HepG2 (cell line): ENCODE measurements at regions not wholly inside any gene's neighbourhood (a gene's known extent, or its start where the extent isn't known, plus 50 kb on each side); places are given as distances from the start of the nearest gene placed in this dataset.
"Not testable (repeated sequence)": the region's sequence is repeated elsewhere in the genome, so short reads cannot be mapped to it uniquely, and the experiment has no call there.

Experiments used
- ATAC-seq: fragments of 200-7000 bp; cut with Tn5 transposase; 3 replicates; pipeline ENCODE4 v1.9.1; 2020; ENCODE audit warnings: mild to moderate bottlenecking, moderate library complexity
- BruUV-seq: library from RNA; stranded (reverse); fragments of 400-500 nt; replicated peaks from 2 replicates; lab custom pipeline; 2021; lab: Mats Ljungman, UMichigan
- CTCF ChIA-PET: fragments of 300-600 bp; formaldehyde crosslinking; extraction: SDS; loops from one replicate; lab custom pipeline; 2021; ENCODE audit warnings: low total read pairs, inconsistent platforms, low intra/inter-chr PET ratio; lab: Yijun Ruan, JAX
- POLR2A ChIA-PET: fragments of 350-600 bp; sonication (Branson Sonifier 250); formaldehyde crosslinking; loops from one replicate; lab custom pipeline; 2020; ENCODE audit warnings: antibody characterized with exemption, inconsistent platforms; lab: Yijun Ruan, JAX
- DNase-seq: peaks from one replicate; pipeline ENCODE4 v3.0.0-alpha.2; 2015; ENCODE audit warnings: low spot score
- FAIRE-seq: peaks from 3 replicates; lab custom pipeline; 2011; peaks lifted over from hg19 to GRCh38; lab: Jason Lieb, UNC
- H2AFZ ChIP-seq: one replicate; pipeline ENCODE4 v1.6.1; 2011; ENCODE audit warnings: low read length, inconsistent platforms
- H3K27ac ChIP-seq: fragments of 300-600 bp; 3 replicates; pipeline ENCODE4 v1.8.0; 2011; ENCODE audit warnings: mixed run types, mild to moderate bottlenecking, mixed read lengths, low read length, inconsistent platforms; ENCODE audit not compliant: insufficient read depth; ENCODE audit errors: extremely low read length
- H3K27me3 ChIP-seq, 2 experiments: fragments of 200-600 bp in 1 of 2; 2 replicates in 1 of 2; 3 replicates in 1 of 2; pipeline versions ENCODE4 v1.6.0 to v1.8.0; 2011; ENCODE audit warnings: low read length in 2 of 2, mild to moderate bottlenecking in 2 of 2, moderate library complexity in 2 of 2, inconsistent platforms in 1 of 2; ENCODE audit not compliant: insufficient read depth in 2 of 2, control insufficient read depth in 1 of 2
- H3K36me3 ChIP-seq, 2 experiments: fragments of 200-600 bp in 1 of 2; replicated peaks in 1 of 2; 2 replicates in 1 of 2; 3 replicates in 1 of 2; pipeline versions ENCODE4 v1.5.1 to v1.8.0; 2011; ENCODE audit warnings: low read length in 2 of 2, inconsistent platforms in 1 of 2; ENCODE audit not compliant: insufficient read depth in 2 of 2, control insufficient read depth in 1 of 2
- H3K4me1 ChIP-seq: 2 replicates; pipeline ENCODE4 v1.5.1; 2012; ENCODE audit warnings: low read length, inconsistent platforms; ENCODE audit not compliant: insufficient read depth
- H3K4me2 ChIP-seq: 2 replicates; pipeline ENCODE4 v1.6.0; 2011; ENCODE audit warnings: low read depth, low read length, inconsistent platforms
- H3K4me3 ChIP-seq, 3 experiments: fragments of 200-600 bp in 1 of 3; sonication (generic), shearing (Covaris generic) in 1 of 3; replicated peaks in 1 of 3; 2 replicates each; pipeline ENCODE4 v1.5.1; 2011 to 2016; ENCODE audit warnings: low read length in 3 of 3, inconsistent platforms in 2 of 3, low read depth in 2 of 3, mild to moderate bottlenecking in 2 of 3, control low read depth in 1 of 3, mixed read lengths in 1 of 3; ENCODE audit not compliant: insufficient read depth in 1 of 3
- H3K79me2 ChIP-seq: one replicate; pipeline ENCODE4 v1.6.1; 2011; ENCODE audit warnings: low read length, inconsistent platforms; ENCODE audit not compliant: insufficient read depth
- H3K9ac ChIP-seq: 2 replicates; pipeline ENCODE4 v1.6.0; 2011; ENCODE audit warnings: mild to moderate bottlenecking, low read depth, low read length, inconsistent platforms; ENCODE audit not compliant: insufficient read depth
- H3K9me3 ChIP-seq: 2 replicates; pipeline ENCODE4 v1.5.1; 2012; ENCODE audit warnings: mild to moderate bottlenecking, low read length
- H4K20me1 ChIP-seq: 2 replicates; pipeline ENCODE4 v1.6.0; 2011; ENCODE audit warnings: inconsistent platforms, mild to moderate bottlenecking, low read length, moderate library complexity; ENCODE audit not compliant: insufficient read depth
- WGBS: methylation state at CpG from one replicate; pipeline ENCODE4 v1.1.6; 2017; ENCODE audit warnings: low lambda C conversion rate; 5-methylcytosine and 5-hydroxymethylcytosine counted together
- in situ Hi-C: cut with HindIII; loops from 2 replicates; pipeline ENCODE4 v1.10.0; 2017; ENCODE audit warnings: low pct_unique_long_range_greater_than_20kb; ENCODE audit not compliant: extremely low pct_ligation_motif_present
- intact Hi-C: fragments of 100-400 bp; cut with micrococcal nuclease; formaldehyde crosslinking; loops from one replicate; pipeline ENCODE4 v1.10.0; 2022; ENCODE audit not compliant: unreplicated experiment

DNA sequence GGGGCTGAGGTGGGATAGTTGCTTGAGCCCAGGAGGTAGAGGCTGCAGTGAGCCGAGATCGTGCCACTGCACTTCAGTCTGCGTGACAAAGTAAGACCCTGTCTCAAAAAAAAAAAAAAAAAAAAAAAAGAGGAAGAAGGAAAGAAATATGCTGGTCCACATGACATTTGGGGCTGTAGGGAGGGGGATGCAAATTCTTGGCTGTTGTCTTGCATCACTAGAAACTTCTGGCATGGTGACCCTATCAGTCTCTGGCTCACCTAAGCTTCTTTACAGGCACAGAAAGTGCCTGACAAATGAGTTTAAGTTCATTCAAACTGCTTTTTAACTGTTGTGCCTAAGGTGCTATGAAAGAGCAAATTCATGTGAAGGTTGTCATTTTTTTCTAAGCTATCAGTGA is 93.5 kb downstream of the NBPF8 start:
- H3K4me2 ChIP-seq, H3K4me3 ChIP-seq, H3K9ac ChIP-seq, in situ Hi-C loops, BruUV-seq, H3K27me3 ChIP-seq, H3K9me3 ChIP-seq, FAIRE-seq, H3K27ac ChIP-seq, ATAC-seq, H3K36me3 ChIP-seq, CTCF ChIA-PET, H3K4me1 ChIP-seq, H2AFZ ChIP-seq, intact Hi-C loops, H3K79me2 ChIP-seq, H4K20me1 ChIP-seq, DNase-seq, POLR2A ChIA-PET: not testable (repeated sequence)
- WGBS, result 98% methylated on average over 3 of the region's 3 CpGs

DNA sequence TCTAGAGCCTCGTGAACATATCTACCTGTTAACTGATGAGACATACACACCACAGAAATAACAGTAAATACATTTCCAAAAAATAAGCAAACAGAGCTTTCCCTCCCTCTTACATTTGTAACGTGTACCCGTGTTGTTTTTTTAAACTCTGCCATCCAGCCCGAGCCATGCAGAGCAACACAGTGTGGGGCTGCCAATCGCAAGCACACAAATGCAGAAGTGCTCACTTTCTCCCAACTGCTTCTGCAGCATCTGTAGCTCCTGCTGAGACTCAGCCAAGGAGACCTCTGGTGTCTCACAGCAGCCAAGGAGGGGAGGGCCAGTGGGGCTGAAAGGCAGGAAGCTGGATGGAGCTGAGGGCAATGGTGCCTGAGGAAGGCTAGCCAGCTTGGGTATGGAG is 94.4 kb downstream of the NBPF8 start:
- POLR2A ChIA-PET, in situ Hi-C loops, BruUV-seq, H3K4me1 ChIP-seq, H3K79me2 ChIP-seq, H2AFZ ChIP-seq, H3K4me3 ChIP-seq, H4K20me1 ChIP-seq, CTCF ChIA-PET, H3K9me3 ChIP-seq, DNase-seq, H3K9ac ChIP-seq, H3K27me3 ChIP-seq, intact Hi-C loops, H3K4me2 ChIP-seq, FAIRE-seq, H3K36me3 ChIP-seq, H3K27ac ChIP-seq, ATAC-seq: not testable (repeated sequence)
- WGBS, result 67% methylated on average over 1 of the region's 5 CpGs

DNA sequence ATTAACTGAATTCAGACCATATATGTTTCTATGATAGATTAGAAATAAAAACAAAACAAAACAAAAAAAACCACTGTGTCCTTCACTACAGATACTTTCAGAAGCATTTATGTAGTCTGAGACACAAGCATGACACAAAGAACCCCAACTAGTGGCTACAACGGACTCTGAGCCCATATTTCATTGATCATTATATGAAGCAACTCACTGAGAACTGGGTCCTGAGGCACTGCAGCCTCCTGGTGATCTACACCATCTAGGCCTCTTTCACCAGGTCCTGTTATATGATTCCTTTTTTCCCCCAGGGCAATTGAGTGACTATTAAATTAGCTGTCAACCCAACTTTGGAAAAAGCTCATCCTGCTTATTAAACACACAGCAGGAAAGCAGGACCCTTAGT is 98.3 kb downstream of the NBPF8 start:
- H3K4me1 ChIP-seq, POLR2A ChIA-PET, H3K27me3 ChIP-seq, H3K4me3 ChIP-seq, H2AFZ ChIP-seq, in situ Hi-C loops, FAIRE-seq, CTCF ChIA-PET, H3K9ac ChIP-seq, H4K20me1 ChIP-seq, H3K9me3 ChIP-seq, H3K36me3 ChIP-seq, BruUV-seq, H3K79me2 ChIP-seq, H3K4me2 ChIP-seq, DNase-seq, H3K27ac ChIP-seq, intact Hi-C loops: not testable (repeated sequence)
- WGBS, result no CpG with 5 or more reads among the region's 1 CpG
- ATAC-seq, result peak; percentile 83

DNA sequence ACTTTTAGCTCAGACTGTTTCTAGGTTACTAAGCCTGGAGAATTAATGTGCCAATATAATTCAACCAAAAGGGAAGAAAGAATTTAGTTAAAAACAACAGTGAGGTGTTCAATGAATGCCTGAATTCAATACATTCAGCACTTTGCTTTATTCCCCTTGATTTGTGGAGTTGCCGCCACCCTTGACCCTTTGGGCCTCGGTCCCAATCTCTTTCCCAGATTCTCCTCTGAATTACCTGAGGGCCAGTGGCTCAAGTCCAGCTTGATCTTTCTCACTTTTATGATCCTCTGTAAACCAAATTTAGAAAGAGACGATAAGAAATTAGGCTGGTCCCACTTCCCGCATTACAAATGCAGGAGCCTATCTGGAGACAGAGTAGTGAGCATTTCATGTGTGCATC is 98.7 kb downstream of the NBPF8 start:
- H2AFZ ChIP-seq, H3K27ac ChIP-seq, DNase-seq, H3K4me2 ChIP-seq, H4K20me1 ChIP-seq, ATAC-seq, FAIRE-seq, POLR2A ChIA-PET, CTCF ChIA-PET, H3K9ac ChIP-seq, H3K4me3 ChIP-seq, intact Hi-C loops, H3K9me3 ChIP-seq, BruUV-seq, H3K4me1 ChIP-seq, H3K27me3 ChIP-seq, in situ Hi-C loops, H3K36me3 ChIP-seq, H3K79me2 ChIP-seq: not testable (repeated sequence)
- WGBS, result no CpG with 5 or more reads among the region's 4 CpGs
